ENCODE measurements at regions not wholly inside any gene's neighbourhood (a gene's known extent, or its start where the extent isn't known, plus 50 kb on each side); places are given as distances from the start of the nearest gene placed in this dataset.
"Not testable (repeated sequence)": the region's sequence is repeated elsewhere in the genome, so short reads cannot be mapped to it uniquely, and the experiment has no call there.

DNA sequence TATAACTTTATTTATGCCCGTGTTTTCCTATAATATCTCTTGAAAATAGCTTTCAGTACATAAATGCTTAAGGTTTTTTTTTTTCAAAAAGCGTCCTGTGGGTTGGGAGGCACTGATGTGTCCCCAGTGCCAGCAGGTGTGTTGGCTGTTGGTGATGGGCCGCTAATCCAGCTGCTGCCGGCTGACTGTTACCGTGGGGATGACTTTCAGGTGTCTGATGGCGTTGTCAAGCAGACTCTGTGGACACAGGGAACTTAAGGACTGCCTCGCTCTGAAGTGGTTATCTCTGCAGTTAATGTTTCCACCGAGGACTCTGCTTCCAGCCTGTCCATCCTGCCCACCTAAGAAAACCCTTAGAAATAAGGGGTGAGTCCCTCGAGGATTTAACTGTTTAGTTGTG lies 94.5 kb downstream of the ANKRD10 start:
- Histone ChIP-seq H3K36me3 (no peaks in the 10 kb centered on the region), H3K4me1 (peaks cover 0 to 6% of the 10 kb centered on the region in 2 donors), H3K4me3 (no peak overlapping the region), H3K27me3 (no peaks in the 10 kb centered on the region), H3K27ac (no peak overlapping the region), H3K9me3 (no peaks in the 10 kb centered on the region)
- TF ChIP-seq, protein P1, sequence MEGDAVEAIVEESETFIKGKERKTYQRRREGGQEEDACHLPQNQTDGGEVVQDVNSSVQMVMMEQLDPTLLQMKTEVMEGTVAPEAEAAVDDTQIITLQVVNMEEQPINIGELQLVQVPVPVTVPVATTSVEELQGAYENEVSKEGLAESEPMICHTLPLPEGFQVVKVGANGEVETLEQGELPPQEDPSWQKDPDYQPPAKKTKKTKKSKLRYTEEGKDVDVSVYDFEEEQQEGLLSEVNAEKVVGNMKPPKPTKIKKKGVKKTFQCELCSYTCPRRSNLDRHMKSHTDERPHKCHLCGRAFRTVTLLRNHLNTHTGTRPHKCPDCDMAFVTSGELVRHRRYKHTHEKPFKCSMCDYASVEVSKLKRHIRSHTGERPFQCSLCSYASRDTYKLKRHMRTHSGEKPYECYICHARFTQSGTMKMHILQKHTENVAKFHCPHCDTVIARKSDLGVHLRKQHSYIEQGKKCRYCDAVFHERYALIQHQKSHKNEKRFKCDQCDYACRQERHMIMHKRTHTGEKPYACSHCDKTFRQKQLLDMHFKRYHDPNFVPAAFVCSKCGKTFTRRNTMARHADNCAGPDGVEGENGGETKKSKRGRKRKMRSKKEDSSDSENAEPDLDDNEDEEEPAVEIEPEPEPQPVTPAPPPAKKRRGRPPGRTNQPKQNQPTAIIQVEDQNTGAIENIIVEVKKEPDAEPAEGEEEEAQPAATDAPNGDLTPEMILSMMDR (IDR thresholded peaks at IDR 0.05), result no peak
- DNase-seq (ENCODE audit: low spot score), result no peak

DNA sequence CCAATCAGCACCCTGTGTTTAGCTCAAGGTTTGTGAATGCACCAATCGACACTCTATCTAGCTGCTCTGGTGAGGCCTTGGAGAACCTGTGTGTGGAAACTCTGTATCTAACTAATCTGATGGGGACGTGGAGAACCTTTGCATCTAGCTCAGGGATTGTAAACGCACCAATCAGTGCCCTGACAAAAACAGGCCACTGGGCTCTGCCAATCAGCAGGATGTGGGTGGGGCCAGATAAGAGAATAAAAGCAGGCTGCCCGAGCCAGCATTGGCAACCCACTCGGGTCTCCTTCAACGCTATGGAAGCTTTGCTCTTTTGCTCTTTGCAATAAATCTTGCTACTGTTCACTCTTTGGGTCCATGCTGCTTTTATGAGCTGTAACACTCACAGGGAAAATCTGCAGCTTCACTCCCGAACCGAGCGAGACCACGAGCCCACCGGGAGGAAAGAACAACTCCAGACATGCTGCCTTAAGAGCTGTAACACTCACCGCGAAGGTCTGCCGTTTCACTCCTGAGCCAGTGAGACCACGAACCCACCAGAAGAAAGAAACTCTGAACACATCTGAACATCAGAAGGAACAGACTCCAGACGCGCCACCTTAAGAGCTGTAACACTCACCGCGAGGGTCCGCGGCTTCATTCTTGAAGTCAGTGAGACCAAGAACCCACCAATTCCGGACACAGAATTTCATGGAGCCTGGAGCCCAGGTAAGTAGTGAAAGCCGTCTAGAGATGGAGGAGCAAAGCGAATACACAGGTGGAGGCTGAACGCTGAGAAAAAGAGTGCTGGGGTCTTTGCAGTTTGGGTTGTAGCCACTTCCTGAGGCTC lies 92.8 kb downstream of the ANKRD10 start:
- H3K4me1 ChIP-seq; DNase-seq (ENCODE audit: low spot score); H3K27ac ChIP-seq; H3K4me3 ChIP-seq; H3K36me3 ChIP-seq; H3K27me3 ChIP-seq; H3K9me3 ChIP-seq: not testable (repeated sequence)

DNA sequence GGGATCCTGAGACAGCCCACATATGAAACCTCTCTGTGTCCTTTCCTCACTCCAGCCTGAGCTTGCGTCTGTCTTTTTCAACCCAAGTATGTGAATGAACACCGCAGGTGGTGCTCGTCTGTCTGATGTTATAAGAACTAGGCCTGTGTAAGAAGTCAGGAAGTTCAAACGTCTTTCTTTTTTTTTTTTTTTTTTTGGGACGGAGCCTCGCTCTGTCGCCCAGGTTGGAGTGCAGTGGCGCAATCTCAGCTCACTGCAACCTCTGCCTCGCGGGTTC lies 92.3 kb downstream of the ANKRD10 start:
- TF ChIP-seq, protein P1 (IDR thresholded peaks at IDR 0.05), result no peak
- DNase-seq (ENCODE audit: low spot score), result no peak
- Histone ChIP-seq H3K9me3 (no peaks in the 10 kb centered on the region), H3K36me3 (no peaks in the 10 kb centered on the region), H3K4me3 (no peak overlapping the region), H3K27me3 (no peaks in the 10 kb centered on the region), H3K4me1 (peaks cover 0 to 6% of the 10 kb centered on the region in 2 donors), H3K27ac (no peak overlapping the region)

DNA sequence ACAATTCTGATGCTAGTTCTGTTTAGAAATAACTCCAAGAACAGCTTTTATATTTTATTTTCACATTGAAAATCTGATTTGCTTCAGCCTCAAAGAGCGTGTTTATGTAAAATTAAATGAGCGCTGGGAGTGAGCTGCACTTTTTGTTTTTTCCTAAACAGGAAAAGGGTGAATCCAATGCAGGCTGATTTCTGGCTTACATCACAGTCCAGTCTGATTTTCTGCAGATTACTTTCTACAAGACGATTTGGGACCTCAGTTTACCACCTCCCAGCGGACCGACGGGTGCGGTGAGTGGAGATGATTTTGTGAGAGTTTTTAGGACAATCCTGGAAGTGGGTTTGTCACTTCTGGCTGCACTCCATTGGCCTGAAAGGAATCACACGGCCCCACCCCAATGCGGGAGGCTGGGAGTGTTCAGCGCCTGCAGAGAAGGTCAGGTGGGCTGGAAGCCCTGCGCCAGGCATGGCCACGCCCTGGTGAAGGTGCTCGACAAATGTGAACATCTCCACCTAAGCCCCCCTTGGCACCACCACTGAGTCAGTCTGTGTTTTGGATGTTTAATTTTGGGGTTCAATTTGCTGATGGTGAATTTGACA lies 90.1 kb downstream of the ANKRD10 start:
- H3K4me3 ChIP-seq, result no peak overlapping the region
- no peaks in the 10 kb centered on the region for H3K9me3 ChIP-seq
- TF ChIP-seq, protein P1 (IDR thresholded peaks at IDR 0.05), result no peak
- no peaks in the 10 kb centered on the region for H3K27me3 ChIP-seq
- DNase-seq (ENCODE audit: low spot score), result no peak
- no peaks in the 10 kb centered on the region for H3K4me1 ChIP-seq
- H3K36me3 ChIP-seq, result no peaks in the 10 kb centered on the region
- H3K27ac ChIP-seq, result no peak overlapping the region

DNA sequence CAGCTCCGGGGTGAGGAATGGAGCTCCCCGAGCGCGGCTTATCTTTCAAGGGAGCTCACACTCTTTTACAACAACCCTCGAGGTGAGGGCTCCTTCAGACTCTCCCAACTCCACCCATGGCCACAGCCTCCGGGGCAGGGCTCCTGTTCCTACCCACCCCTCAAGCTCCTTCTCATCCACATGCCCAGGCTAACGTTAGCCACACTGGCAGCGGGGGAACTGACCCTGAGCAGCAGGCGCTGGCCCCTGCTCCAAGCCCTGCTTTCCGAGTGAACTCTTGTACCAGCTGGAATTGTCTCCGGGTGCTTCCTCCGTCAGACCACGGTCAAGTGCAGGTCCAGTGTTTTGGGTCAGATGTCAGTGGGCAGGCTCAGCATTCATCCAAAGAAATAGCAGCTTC lies 89.4 kb downstream of the ANKRD10 start:
- no peak overlapping the region for H3K4me3 ChIP-seq
- no peaks in the 10 kb centered on the region for H3K9me3 ChIP-seq
- H3K27me3 ChIP-seq, result no peaks in the 10 kb centered on the region
- no peak for DNase-seq (ENCODE audit: low spot score)
- no peaks in the 10 kb centered on the region for H3K36me3 ChIP-seq
- TF ChIP-seq, protein P1 (IDR thresholded peaks at IDR 0.05), result no peak
- H3K4me1 ChIP-seq, result no peaks in the 10 kb centered on the region
- no peak overlapping the region for H3K27ac ChIP-seq

DNA sequence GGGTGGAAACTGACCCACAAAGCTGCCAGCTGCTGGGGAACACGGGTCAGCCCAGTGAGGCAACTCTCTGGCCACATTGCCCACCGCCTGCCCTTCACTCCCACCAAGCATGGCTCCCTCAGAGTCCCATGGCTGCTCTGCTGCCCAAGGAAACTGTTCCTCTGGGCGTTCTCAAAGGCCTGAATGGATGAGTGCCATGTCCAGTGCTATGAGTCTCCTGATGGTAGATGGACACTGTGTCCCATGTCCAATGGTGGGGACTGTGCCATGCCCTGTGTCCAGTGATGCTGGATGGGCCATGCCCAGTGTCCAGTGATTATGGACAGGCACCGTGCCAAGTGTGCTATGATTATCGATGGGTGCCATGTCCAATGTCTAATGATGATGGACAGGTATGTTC lies 88.8 kb downstream of the ANKRD10 start:
- TF ChIP-seq, protein P1 (IDR thresholded peaks at IDR 0.05), result no peak
- H3K27me3 ChIP-seq, result no peaks in the 10 kb centered on the region
- DNase-seq (ENCODE audit: low spot score), result no peak
- no peaks in the 10 kb centered on the region for H3K4me1 ChIP-seq
- H3K4me3 ChIP-seq, result no peak overlapping the region
- H3K36me3 ChIP-seq, result no peaks in the 10 kb centered on the region
- no peaks in the 10 kb centered on the region for H3K9me3 ChIP-seq
- H3K27ac ChIP-seq, result no peak overlapping the region

All from right atrium auricular region (tissue), 2 donors.